ENCODE measurements at regions not wholly inside any gene's neighbourhood (a gene's known extent, or its start where the extent isn't known, plus 50 kb on each side); places are given as distances from the start of the nearest gene placed in this dataset.

DNA sequence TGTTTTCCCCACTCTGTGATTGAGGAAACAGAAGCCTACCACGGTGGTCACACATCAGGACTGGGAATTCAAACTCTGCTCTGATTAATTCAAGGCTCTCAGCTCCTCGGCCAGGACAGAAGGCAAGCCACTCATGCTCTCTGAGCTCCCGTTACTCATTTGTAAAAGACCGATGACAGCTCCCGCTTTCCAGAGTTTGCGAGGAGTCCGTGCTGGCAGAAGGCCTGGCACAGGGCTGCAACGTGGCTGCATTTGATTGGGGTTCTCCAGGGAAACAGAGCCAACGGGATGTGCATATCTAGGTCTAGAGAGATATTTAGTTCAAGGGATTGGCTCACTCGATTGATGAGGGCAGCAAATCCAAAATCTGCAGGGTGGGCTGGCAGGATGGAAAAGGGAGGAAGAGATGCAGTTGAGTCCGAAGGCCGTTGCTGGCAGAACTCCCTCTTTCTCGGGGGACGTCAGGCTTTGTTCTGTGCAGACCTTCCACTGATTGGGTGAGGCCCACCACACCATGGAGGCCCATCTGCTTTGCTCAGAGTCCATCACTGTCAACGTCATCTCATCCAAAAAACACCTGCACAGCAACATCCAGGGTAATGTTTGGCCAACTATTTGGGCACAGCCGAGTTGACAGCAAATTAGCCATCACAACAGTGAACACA is 215.5 kb upstream of the RPL38 start:
- Histone ChIP-seq H2AFZ (ENCODE audit: low read depth, low read length) (no peak overlapping the region), H3K27me3 (ENCODE audit: insufficient read depth, low read depth, low read length) (no peaks in the 10 kb centered on the region)

DNA sequence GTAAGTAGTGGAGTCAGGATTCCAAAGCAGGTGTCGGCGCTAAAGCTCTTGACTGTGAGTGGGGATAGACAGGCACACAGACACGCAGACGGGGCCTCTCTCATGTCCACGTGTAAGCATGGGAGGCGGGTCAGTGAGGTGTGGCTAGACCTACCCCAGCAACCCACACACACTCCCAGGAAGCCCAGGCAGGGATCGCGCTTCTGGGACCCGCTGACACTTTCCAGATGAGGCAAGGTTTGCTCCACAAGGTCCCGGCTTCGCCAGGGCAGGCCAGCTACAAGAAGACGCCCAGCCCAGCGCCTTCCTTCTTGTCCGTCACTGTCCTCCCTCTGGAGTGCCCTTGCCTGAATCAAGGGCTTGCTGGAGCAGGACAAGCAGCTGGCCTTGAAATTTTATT is 213.8 kb upstream of the RPL38 start:
- Histone ChIP-seq H4K20me1 (ENCODE audit: insufficient read depth) (no peaks in the 10 kb centered on the region), H3K4me3 (ENCODE audit: low read length) (no peak overlapping the region), H3F3A (ENCODE audit: insufficient read depth, low read length, poor library complexity, severe bottlenecking) (no peaks in the 10 kb centered on the region), H3K9ac (ENCODE audit: low read length) (no peak overlapping the region), H3K9me3 (ENCODE audit: low read length) (no peaks in the 10 kb centered on the region), H3K9me2 (ENCODE audit: insufficient read depth, low read length) (no peaks in the 10 kb centered on the region), H3K4me2 (ENCODE audit: low read length) (no peak overlapping the region), H3K27ac (ENCODE audit: low read length) (no peak overlapping the region), H3K36me3 (ENCODE audit: insufficient read depth, low read length) (no peaks in the 10 kb centered on the region), H3K27me3 (ENCODE audit: insufficient read depth, low read depth, low read length) (no peaks in the 10 kb centered on the region), H3K79me2 (replicated peaks; ENCODE audit: insufficient read depth, low read length) (no peaks in the 10 kb centered on the region), H2AFZ (ENCODE audit: low read depth, low read length) (no peak overlapping the region)
- TF ChIP-seq, protein P1, sequence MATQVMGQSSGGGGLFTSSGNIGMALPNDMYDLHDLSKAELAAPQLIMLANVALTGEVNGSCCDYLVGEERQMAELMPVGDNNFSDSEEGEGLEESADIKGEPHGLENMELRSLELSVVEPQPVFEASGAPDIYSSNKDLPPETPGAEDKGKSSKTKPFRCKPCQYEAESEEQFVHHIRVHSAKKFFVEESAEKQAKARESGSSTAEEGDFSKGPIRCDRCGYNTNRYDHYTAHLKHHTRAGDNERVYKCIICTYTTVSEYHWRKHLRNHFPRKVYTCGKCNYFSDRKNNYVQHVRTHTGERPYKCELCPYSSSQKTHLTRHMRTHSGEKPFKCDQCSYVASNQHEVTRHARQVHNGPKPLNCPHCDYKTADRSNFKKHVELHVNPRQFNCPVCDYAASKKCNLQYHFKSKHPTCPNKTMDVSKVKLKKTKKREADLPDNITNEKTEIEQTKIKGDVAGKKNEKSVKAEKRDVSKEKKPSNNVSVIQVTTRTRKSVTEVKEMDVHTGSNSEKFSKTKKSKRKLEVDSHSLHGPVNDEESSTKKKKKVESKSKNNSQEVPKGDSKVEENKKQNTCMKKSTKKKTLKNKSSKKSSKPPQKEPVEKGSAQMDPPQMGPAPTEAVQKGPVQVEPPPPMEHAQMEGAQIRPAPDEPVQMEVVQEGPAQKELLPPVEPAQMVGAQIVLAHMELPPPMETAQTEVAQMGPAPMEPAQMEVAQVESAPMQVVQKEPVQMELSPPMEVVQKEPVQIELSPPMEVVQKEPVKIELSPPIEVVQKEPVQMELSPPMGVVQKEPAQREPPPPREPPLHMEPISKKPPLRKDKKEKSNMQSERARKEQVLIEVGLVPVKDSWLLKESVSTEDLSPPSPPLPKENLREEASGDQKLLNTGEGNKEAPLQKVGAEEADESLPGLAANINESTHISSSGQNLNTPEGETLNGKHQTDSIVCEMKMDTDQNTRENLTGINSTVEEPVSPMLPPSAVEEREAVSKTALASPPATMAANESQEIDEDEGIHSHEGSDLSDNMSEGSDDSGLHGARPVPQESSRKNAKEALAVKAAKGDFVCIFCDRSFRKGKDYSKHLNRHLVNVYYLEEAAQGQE (IDR thresholded peaks at IDR 0.05; ENCODE audit: borderline replicate concordance), result no peak
- TF ChIP-seq SMC3 (conservative IDR thresholded peaks at IDR 0.05; ENCODE audit: poor library complexity), result no peak
- no peak for TF ChIP-seq POLR2AphosphoS5 (IDR thresholded peaks at IDR 0.05)

More for the DNA sequence above, 215.5 kb upstream of the RPL38 start:
- H3K27ac ChIP-seq (ENCODE audit: low read length), result no peak overlapping the region
- no peaks in the 10 kb centered on the region for H4K20me1 ChIP-seq (ENCODE audit: insufficient read depth)
- H3K79me2 ChIP-seq (replicated peaks; ENCODE audit: insufficient read depth, low read length), result no peaks in the 10 kb centered on the region
- no peaks in the 10 kb centered on the region for H3F3A ChIP-seq (ENCODE audit: insufficient read depth, low read length, poor library complexity, severe bottlenecking)
- H3K4me2 ChIP-seq (ENCODE audit: low read length), result no peak overlapping the region
- H3K9me3 ChIP-seq (ENCODE audit: low read length), result no peaks in the 10 kb centered on the region
- H3K36me3 ChIP-seq (ENCODE audit: insufficient read depth, low read length), result no peaks in the 10 kb centered on the region
- TF ChIP-seq POLR2AphosphoS5 (IDR thresholded peaks at IDR 0.05) (no peak), SMC3 (conservative IDR thresholded peaks at IDR 0.05; ENCODE audit: poor library complexity) (no peak), RAD21 (conservative IDR thresholded peaks at IDR 0.05) (no peak), MXI1 (conservative IDR thresholded peaks at IDR 0.05; ENCODE audit: poor library complexity, severe bottlenecking) (no peak)
- TF ChIP-seq, protein P2, sequence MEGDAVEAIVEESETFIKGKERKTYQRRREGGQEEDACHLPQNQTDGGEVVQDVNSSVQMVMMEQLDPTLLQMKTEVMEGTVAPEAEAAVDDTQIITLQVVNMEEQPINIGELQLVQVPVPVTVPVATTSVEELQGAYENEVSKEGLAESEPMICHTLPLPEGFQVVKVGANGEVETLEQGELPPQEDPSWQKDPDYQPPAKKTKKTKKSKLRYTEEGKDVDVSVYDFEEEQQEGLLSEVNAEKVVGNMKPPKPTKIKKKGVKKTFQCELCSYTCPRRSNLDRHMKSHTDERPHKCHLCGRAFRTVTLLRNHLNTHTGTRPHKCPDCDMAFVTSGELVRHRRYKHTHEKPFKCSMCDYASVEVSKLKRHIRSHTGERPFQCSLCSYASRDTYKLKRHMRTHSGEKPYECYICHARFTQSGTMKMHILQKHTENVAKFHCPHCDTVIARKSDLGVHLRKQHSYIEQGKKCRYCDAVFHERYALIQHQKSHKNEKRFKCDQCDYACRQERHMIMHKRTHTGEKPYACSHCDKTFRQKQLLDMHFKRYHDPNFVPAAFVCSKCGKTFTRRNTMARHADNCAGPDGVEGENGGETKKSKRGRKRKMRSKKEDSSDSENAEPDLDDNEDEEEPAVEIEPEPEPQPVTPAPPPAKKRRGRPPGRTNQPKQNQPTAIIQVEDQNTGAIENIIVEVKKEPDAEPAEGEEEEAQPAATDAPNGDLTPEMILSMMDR (IDR thresholded peaks at IDR 0.05; ENCODE audit: poor library complexity, severe bottlenecking), result no peak
- H3K4me3 ChIP-seq (ENCODE audit: low read length), result no peak overlapping the region
- no peak overlapping the region for H3K9ac ChIP-seq (ENCODE audit: low read length)
- H3K9me2 ChIP-seq (ENCODE audit: insufficient read depth, low read length), result no peaks in the 10 kb centered on the region

DNA sequence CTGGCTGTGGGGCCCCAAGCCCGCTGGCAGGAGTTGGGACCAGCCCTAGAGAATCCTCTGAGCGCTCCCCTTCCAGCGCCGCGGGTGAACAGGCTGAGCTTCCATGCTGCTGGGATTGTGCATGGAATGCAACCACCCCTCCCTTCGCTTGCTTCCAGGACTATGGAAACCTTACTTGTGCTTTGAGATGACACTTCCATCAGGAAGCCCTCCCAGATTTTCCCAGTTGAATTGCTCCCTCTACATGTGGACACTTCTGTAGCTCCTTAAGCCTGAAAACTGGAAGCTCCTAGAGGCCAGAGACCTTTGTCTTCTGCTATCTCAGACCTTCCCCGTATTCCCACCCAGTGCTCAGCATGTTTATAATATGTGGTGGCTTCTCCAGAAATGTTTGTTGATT is 213.2 kb upstream of the RPL38 start:
- H3K27me3 ChIP-seq (ENCODE audit: insufficient read depth, low read depth, low read length), result no peaks in the 10 kb centered on the region
- H3K36me3 ChIP-seq (ENCODE audit: insufficient read depth, low read length), result no peaks in the 10 kb centered on the region
- TF ChIP-seq, protein P2 (IDR thresholded peaks at IDR 0.05; ENCODE audit: poor library complexity, severe bottlenecking), result no peak
- TF ChIP-seq RAD21 (conservative IDR thresholded peaks at IDR 0.05) (no peak), EP300 (conservative IDR thresholded peaks at IDR 0.05; ENCODE audit: poor library complexity, severe bottlenecking) (no peak), MXI1 (conservative IDR thresholded peaks at IDR 0.05; ENCODE audit: poor library complexity, severe bottlenecking) (no peak), EZH2 (IDR thresholded peaks at IDR 0.05; ENCODE audit: borderline replicate concordance, insufficient read depth, low read length, poor library complexity, severe bottlenecking) (no peak), TAF1 (IDR thresholded peaks at IDR 0.05; ENCODE audit: low read depth) (no peak), POLR2AphosphoS5 (IDR thresholded peaks at IDR 0.05) (no peak), SMC3 (conservative IDR thresholded peaks at IDR 0.05; ENCODE audit: poor library complexity) (no peak)
- TF ChIP-seq, protein P1 (IDR thresholded peaks at IDR 0.05; ENCODE audit: borderline replicate concordance), result no peak
- no peaks in the 10 kb centered on the region for H3K79me2 ChIP-seq (replicated peaks; ENCODE audit: insufficient read depth, low read length)
- H3K9me3 ChIP-seq (ENCODE audit: low read length), result no peaks in the 10 kb centered on the region
- H3K9ac ChIP-seq (ENCODE audit: low read length), result no peak overlapping the region
- H3K9me2 ChIP-seq (ENCODE audit: insufficient read depth, low read length), result no peaks in the 10 kb centered on the region
- H4K20me1 ChIP-seq (ENCODE audit: insufficient read depth), result no peaks in the 10 kb centered on the region
- no peak overlapping the region for H3K27ac ChIP-seq (ENCODE audit: low read length)
- H2AFZ ChIP-seq (ENCODE audit: low read depth, low read length), result no peak overlapping the region
- no peak overlapping the region for H3K4me2 ChIP-seq (ENCODE audit: low read length)
- no peaks in the 10 kb centered on the region for H3F3A ChIP-seq (ENCODE audit: insufficient read depth, low read length, poor library complexity, severe bottlenecking)
- no peak overlapping the region for H3K4me3 ChIP-seq (ENCODE audit: low read length)

All from neural cell (in vitro differentiated cells).